IMR-90 (cell line): ENCODE measurements at regions not wholly inside any gene's neighbourhood (a gene's known extent, or its start where the extent isn't known, plus 50 kb on each side); places are given as distances from the start of the nearest gene placed in this dataset.
"Not testable (repeated sequence)": the region's sequence is repeated elsewhere in the genome, so short reads cannot be mapped to it uniquely, and the experiment has no call there.

ENCODE experiments used
- ATAC-seq: fragments of 200-7000 bp; cut with Tn5 transposase; 2 replicates; pipeline ENCODE4 v1.9.1; 2020; ENCODE audit warnings: low read depth, mild to moderate bottlenecking, moderate library complexity
- BruUV-seq: library from RNA; stranded (reverse); fragments of 400-500 nt; replicated peaks from 2 replicates; lab custom pipeline; 2021; lab: Mats Ljungman, UMichigan
- CTCF ChIA-PET: fragments of 300-600 bp; formaldehyde crosslinking; extraction: SDS; loops from one replicate; lab custom pipeline; 2021; ENCODE audit warnings: antibody characterized with exemption; lab: Yijun Ruan, JAX
- POLR2A ChIA-PET: fragments of 300-600 bp; sonication (Branson Sonifier 250); formaldehyde crosslinking; loops from one replicate; lab custom pipeline; 2022; ENCODE audit warnings: antibody characterized with exemption; ENCODE audit not compliant: unreplicated experiment; lab: Charles Lee
- DNase-seq: peaks from one replicate; pipeline ENCODE4 v3.0.0; 2013
- H2AFZ ChIP-seq: replicated peaks from 2 replicates; pipeline ENCODE3; 2013; ENCODE audit warnings: low read length, mild to moderate bottlenecking; ENCODE audit not compliant: poor library complexity
- H2AK5ac ChIP-seq: 2 replicates; pipeline ENCODE4 v1.6.1; 2013; ENCODE audit warnings: low read depth, low read length, inconsistent platforms
- H2AK9ac ChIP-seq: replicated peaks from 2 replicates; pipeline ENCODE3; 2013; ENCODE audit warnings: mild to moderate bottlenecking, low read depth, low read length, moderate library complexity; ENCODE audit not compliant: poor library complexity
- H2BK120ac ChIP-seq: 2 replicates; pipeline ENCODE4 v1.6.1; 2013; ENCODE audit warnings: low read depth, low read length, inconsistent platforms
- H2BK15ac ChIP-seq: 3 replicates; pipeline ENCODE4 v1.6.1; 2013; ENCODE audit warnings: low read depth, low read length, inconsistent platforms
- H2BK20ac ChIP-seq: 2 replicates; pipeline ENCODE4 v1.6.1; 2013; ENCODE audit warnings: low read depth, mild to moderate bottlenecking, inconsistent platforms, low read length, moderate library complexity
- H2BK5ac ChIP-seq: 2 replicates; pipeline ENCODE4 v1.6.1; 2013; ENCODE audit warnings: mild to moderate bottlenecking, low read depth, low read length, inconsistent platforms; ENCODE audit not compliant: poor library complexity, severe bottlenecking
- H3K14ac ChIP-seq: replicated peaks from 2 replicates; pipeline ENCODE4 v1.6.1; 2013; ENCODE audit warnings: low read depth, low read length, inconsistent platforms
- H3K18ac ChIP-seq: 2 replicates; pipeline ENCODE4 v1.6.1; 2013; ENCODE audit warnings: low read depth, low read length, control low read depth
- H3K23ac ChIP-seq: 2 replicates; pipeline ENCODE4 v1.6.1; 2013; ENCODE audit warnings: low read depth, low read length, inconsistent platforms
- H3K27ac ChIP-seq: 2 replicates; pipeline ENCODE4 v1.5.1; 2013; ENCODE audit warnings: mild to moderate bottlenecking, control low read depth, low read length; ENCODE audit not compliant: insufficient read depth
- H3K27me3 ChIP-seq: 2 replicates; pipeline ENCODE4 v1.6.1; 2013; ENCODE audit warnings: low read length; ENCODE audit not compliant: control insufficient read depth, insufficient read depth
- H3K36me3 ChIP-seq: 2 replicates; pipeline ENCODE4 v1.6.1; 2013; ENCODE audit warnings: low read length, mixed read lengths; ENCODE audit not compliant: control insufficient read depth, insufficient read depth
- H3K4ac ChIP-seq: 2 replicates; pipeline ENCODE4 v1.6.1; 2013; ENCODE audit warnings: low read depth, low read length, inconsistent platforms
- H3K4me1 ChIP-seq: 2 replicates; pipeline ENCODE4 v1.6.1; 2013; ENCODE audit warnings: low read length, mixed read lengths; ENCODE audit not compliant: control insufficient read depth, insufficient read depth
- H3K4me2 ChIP-seq: 2 replicates; pipeline ENCODE4 v1.6.1; 2013; ENCODE audit warnings: low read depth, mild to moderate bottlenecking, control low read depth, low read length, moderate library complexity
- H3K4me3 ChIP-seq: 2 replicates; pipeline ENCODE4 v1.5.1; 2013; ENCODE audit warnings: low read depth, mild to moderate bottlenecking, control low read depth, low read length, moderate library complexity; ENCODE audit not compliant: insufficient read depth
- H3K56ac ChIP-seq: 2 replicates; pipeline ENCODE4 v1.6.1; 2013; ENCODE audit warnings: low read length, inconsistent platforms; ENCODE audit not compliant: insufficient read depth; ENCODE audit errors: extremely low read depth
- H3K79me1 ChIP-seq, 2 experiments: 2 replicates each; pipeline ENCODE4 v1.6.1; 2013; ENCODE audit warnings: low read length in 2 of 2, inconsistent platforms in 1 of 2, low read depth in 1 of 2
- H3K9ac ChIP-seq: 2 replicates; pipeline ENCODE4 v1.6.1; 2013; ENCODE audit warnings: low read depth, low read length, control low read depth
- H3K9me1 ChIP-seq: 2 replicates; pipeline ENCODE4 v1.6.1; 2013; ENCODE audit warnings: low read length, inconsistent platforms; ENCODE audit not compliant: insufficient read depth
- H3K9me3 ChIP-seq: 2 replicates; pipeline ENCODE4 v1.6.1; 2013; ENCODE audit warnings: low read length; ENCODE audit not compliant: control insufficient read depth, insufficient read depth
- H4K20me1 ChIP-seq: 2 replicates; pipeline ENCODE4 v1.6.1; 2013; ENCODE audit warnings: low read length, inconsistent platforms; ENCODE audit not compliant: insufficient read depth
- H4K5ac ChIP-seq: 2 replicates; pipeline ENCODE4 v1.6.1; 2013; ENCODE audit warnings: mild to moderate bottlenecking, low read depth, low read length, control low read depth
- H4K8ac ChIP-seq, 2 experiments: 2 replicates each; pipeline ENCODE4 v1.6.1; 2013; ENCODE audit warnings: low read depth in 2 of 2, low read length in 2 of 2, control low read depth in 1 of 2, inconsistent platforms in 1 of 2
- H4K91ac ChIP-seq: 2 replicates; pipeline ENCODE4 v1.6.1; 2013; ENCODE audit warnings: low read depth, low read length, inconsistent platforms; ENCODE audit not compliant: insufficient read depth
- RCOR1 ChIP-seq: IDR thresholded peaks from 2 replicates; pipeline ENCODE4 v1.6.1; 2012; ENCODE audit warnings: mild to moderate bottlenecking, low read length, improper control_type of control experiment; ENCODE audit not compliant: insufficient replicate concordance
- RFX5 ChIP-seq: IDR thresholded peaks from 2 replicates; pipeline ENCODE4 v1.8.0; 2012; ENCODE audit warnings: low read depth, mild to moderate bottlenecking, low read length, moderate library complexity
- WGBS, 2 experiments: methylation state at CpG; one replicate each; pipeline versions ENCODE4 v1.1.5 to v1.1.7; 2013; ENCODE audit warnings: missing lambda C conversion rate in 2 of 2; ENCODE audit not compliant: insufficient read length in 1 of 2; ENCODE audit errors: extremely low coverage in 2 of 2; 5-methylcytosine and 5-hydroxymethylcytosine counted together
- dilution Hi-C: fragments of 300-500 bp; cut with HindIII; formaldehyde crosslinking; loops from one replicate; pipeline ENCODE4 v1.14.3; 2018; ENCODE audit warnings: low sequenced_read_pairs; ENCODE audit not compliant: unreplicated experiment
- in situ Hi-C: fragments of 300-500 bp; cut with MboI; formaldehyde crosslinking; loops from 3 replicates; pipeline ENCODE4 v1.14.3; 2019; ENCODE audit warnings: low sequenced_read_pairs, inconsistent platforms, mixed read lengths
- intact Hi-C: fragments of 100-400 bp; cut with micrococcal nuclease; formaldehyde crosslinking; loops from 2 replicates; pipeline ENCODE4 v1.10.0; 2022

DNA sequence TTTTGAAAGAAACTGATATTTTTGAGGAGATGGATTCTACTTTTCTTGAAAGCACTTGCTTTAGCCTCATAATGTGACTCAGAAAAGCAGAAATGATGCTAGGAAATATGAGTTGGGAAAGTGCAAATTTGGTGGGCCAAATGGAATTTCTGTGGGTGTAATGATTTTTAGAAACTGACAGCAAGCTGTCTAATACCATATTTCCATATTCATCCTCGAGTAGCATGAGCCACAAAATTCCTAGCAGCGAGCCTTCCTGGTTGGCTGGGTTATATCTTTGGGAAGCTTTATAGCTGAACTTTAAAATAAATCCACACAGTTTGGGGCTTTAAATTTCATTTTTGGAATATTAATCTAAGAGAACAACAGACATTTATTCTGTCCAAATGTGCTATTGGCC, 190.0 kb downstream of the DSC3 start:
- no CpG with 5 or more reads among the region's 2 CpGs for WGBS, 2 experiments

DNA sequence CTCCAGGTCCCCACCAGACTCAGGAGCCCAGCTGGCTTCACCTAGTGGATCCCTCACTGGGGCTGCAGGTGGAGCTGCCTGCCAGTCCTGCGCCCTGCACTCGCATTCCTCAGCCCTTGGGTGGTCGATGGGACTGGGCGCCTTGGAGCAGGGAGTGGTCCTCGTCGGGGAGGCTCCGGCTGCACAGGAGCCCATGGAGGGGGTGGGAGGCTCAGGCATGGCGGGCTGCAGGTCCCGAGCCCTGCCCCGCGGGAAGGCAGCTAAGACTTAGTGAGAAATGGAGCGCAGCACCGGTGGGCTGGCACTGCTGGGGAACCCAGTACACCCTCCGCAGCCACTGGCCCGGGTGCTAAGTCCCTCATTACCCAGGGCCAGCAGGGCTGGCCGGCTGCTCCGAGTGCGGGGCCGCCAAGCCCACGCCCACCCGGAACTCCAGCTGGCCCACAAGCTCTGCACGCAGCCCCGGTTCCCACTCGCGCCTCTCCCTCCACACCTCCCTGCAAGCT, 203.4 kb downstream of the DSC3 start:
- H3K4me1 ChIP-seq, ATAC-seq, BruUV-seq, H2BK20ac ChIP-seq, H3K9me1 ChIP-seq, H3K56ac ChIP-seq, CTCF ChIA-PET, H3K9ac ChIP-seq, H3K18ac ChIP-seq, H3K14ac ChIP-seq, intact Hi-C loops, H3K4ac ChIP-seq, H2AK5ac ChIP-seq, H3K36me3 ChIP-seq, POLR2A ChIA-PET, H3K27me3 ChIP-seq, H3K4me2 ChIP-seq, H3K4me3 ChIP-seq, H2BK120ac ChIP-seq, H4K5ac ChIP-seq, H3K23ac ChIP-seq, H2AK9ac ChIP-seq, H3K9me3 ChIP-seq, dilution Hi-C loops, H2BK15ac ChIP-seq, DNase-seq, H4K91ac ChIP-seq, H4K20me1 ChIP-seq, H3K27ac ChIP-seq, H2AFZ ChIP-seq, H3K79me1 ChIP-seq, in situ Hi-C loops, H4K8ac ChIP-seq, H2BK5ac ChIP-seq: not testable (repeated sequence)
- WGBS, 2 experiments, result no CpG with 5 or more reads among the region's 25 CpGs

More for the DNA sequence above, 190.0 kb downstream of the DSC3 start:
- H3K9me1 ChIP-seq, result no peaks in the 10 kb centered on the region
- H2BK5ac ChIP-seq, result no peak overlapping the region
- peaks cover 7% of the 10 kb centered on the region for H3K9me3 ChIP-seq
- no peak overlapping the region for H3K14ac ChIP-seq
- no peaks in the 10 kb centered on the region for H3K27me3 ChIP-seq
- H3K27ac ChIP-seq, result no peak overlapping the region
- dilution Hi-C loops (no loop called here), intact Hi-C loops (no loop called here), in situ Hi-C loops (no loop called here)
- ChIA-PET CTCF (no interaction called here), POLR2A (no interaction called here)
- no peak overlapping the region for H2BK120ac ChIP-seq
- no peak overlapping the region for H4K5ac ChIP-seq
- H3K18ac ChIP-seq, result no peak overlapping the region
- no peak overlapping the region for H3K9ac ChIP-seq
- H3K4me3 ChIP-seq, result no peak overlapping the region
- no peaks in the 10 kb centered on the region for H3K79me1 ChIP-seq
- H4K91ac ChIP-seq, result no peak overlapping the region
- H3K36me3 ChIP-seq, result no peaks in the 10 kb centered on the region
- no peak overlapping the region for H3K23ac ChIP-seq
- DNase-seq (no peak), ATAC-seq (no peak)
- H2BK20ac ChIP-seq, result no peak overlapping the region
- no peak overlapping the region for H4K8ac ChIP-seq
- no peak overlapping the region for H2BK15ac ChIP-seq
- no peak overlapping the region for H3K56ac ChIP-seq
- H2AK5ac ChIP-seq, result no peak overlapping the region
- no peak overlapping the region for H2AK9ac ChIP-seq
- no peaks in the 10 kb centered on the region for H3K4me1 ChIP-seq
- H3K4me2 ChIP-seq, result no peak overlapping the region
- BruUV-seq, result no TSS peak
- H3K4ac ChIP-seq, result no peak overlapping the region
- no peak overlapping the region for H2AFZ ChIP-seq
- TF ChIP-seq RCOR1 (no peak), RFX5 (no peak)
- no peaks in the 10 kb centered on the region for H4K20me1 ChIP-seq
